Stimulated activated naive CD8-positive, alpha-beta T cell treated with anti-CD3 and anti-CD28 coated beads, Interleukin-15, Interleukin-2, amounts not matched to agents 100 ng/mL and 50 ng/mL, for 24 hours (primary cell): ENCODE measurements at regions not wholly inside any gene's neighbourhood (a gene's known extent, or its start where the extent isn't known, plus 50 kb on each side); places are given as distances from the start of the nearest gene placed in this dataset.
"Not testable (repeated sequence)": the region's sequence is repeated elsewhere in the genome, so short reads cannot be mapped to it uniquely, and the experiment has no call there.

Source experiments
- H3K27ac Mint-ChIP-seq: one replicate; pipeline ENCODE4 v1.8.0; 2021; ENCODE audit warnings: mild to moderate bottlenecking, mixed read lengths
- H3K27me3 Mint-ChIP-seq: one replicate; pipeline ENCODE4 v1.8.0; 2021; ENCODE audit warnings: mixed read lengths
- H3K36me3 Mint-ChIP-seq: one replicate; pipeline ENCODE4 v1.8.0; 2021; ENCODE audit warnings: low read depth, mixed read lengths
- H3K4me1 Mint-ChIP-seq: one replicate; pipeline ENCODE4 v1.8.0; 2021; ENCODE audit warnings: low read depth, mixed read lengths
- H3K4me3 Mint-ChIP-seq: one replicate; pipeline ENCODE4 v1.8.0; 2021; ENCODE audit warnings: mild to moderate bottlenecking, mixed read lengths
- H3K9me3 Mint-ChIP-seq: one replicate; pipeline ENCODE4 v1.8.0; 2021; ENCODE audit warnings: mixed read lengths

DNA sequence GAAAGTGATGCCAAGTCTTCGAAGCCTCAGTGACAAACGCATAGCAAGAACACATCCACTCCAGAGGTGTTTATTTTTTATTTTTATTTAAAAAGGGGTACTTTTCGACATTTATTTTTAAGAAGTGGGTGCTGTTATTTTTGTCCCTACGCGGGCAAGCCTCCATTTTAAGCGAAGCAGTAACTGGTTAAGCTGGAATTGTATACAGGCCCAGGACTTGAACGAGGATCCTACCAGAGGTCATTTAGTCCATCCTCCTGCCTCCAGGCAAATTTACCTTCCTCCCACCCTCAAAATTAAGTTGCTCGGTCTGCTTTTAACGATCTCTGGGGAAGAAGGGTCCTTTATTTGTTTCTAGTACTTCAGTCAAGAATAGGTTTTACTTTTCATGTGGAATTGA, 130.6 kb upstream of the PLEKHM1 start:
- not testable (repeated sequence) for H3K27ac Mint-ChIP-seq, H3K27me3 Mint-ChIP-seq, H3K36me3 Mint-ChIP-seq, H3K9me3 Mint-ChIP-seq, H3K4me1 Mint-ChIP-seq
- peak overlapping the region; percentile 30 for H3K4me3 Mint-ChIP-seq

- H3K36me3 Mint-ChIP-seq, H3K9me3 Mint-ChIP-seq, H3K27me3 Mint-ChIP-seq, H3K4me3 Mint-ChIP-seq, H3K4me1 Mint-ChIP-seq, H3K27ac Mint-ChIP-seq: not testable (repeated sequence)
These were observed 131.8 kb upstream of the PLEKHM1 start for GRCh38 chr17:45622295-45622694.

GRCh38 chr17:45628019-45628418, 137.5 kb upstream of the PLEKHM1 start:
- H3K27me3 Mint-ChIP-seq, result no peaks in the 10 kb centered on the region
- no peak overlapping the region for H3K4me3 Mint-ChIP-seq
- no peak overlapping the region for H3K27ac Mint-ChIP-seq
- peaks cover 4% of the 10 kb centered on the region for H3K4me1 Mint-ChIP-seq
- no peaks in the 10 kb centered on the region for H3K9me3 Mint-ChIP-seq
- peaks cover 20% of the 10 kb centered on the region for H3K36me3 Mint-ChIP-seq

- peaks cover 4% of the 10 kb centered on the region for H3K4me1 Mint-ChIP-seq
- no peak overlapping the region for H3K27ac Mint-ChIP-seq
- H3K4me3 Mint-ChIP-seq, result no peak overlapping the region
- H3K27me3 Mint-ChIP-seq, result no peaks in the 10 kb centered on the region
- H3K9me3 Mint-ChIP-seq, result no peaks in the 10 kb centered on the region
- peaks cover 35% of the 10 kb centered on the region for H3K36me3 Mint-ChIP-seq
These were observed 141.4 kb upstream of the PLEKHM1 start for GRCh38 chr17:45631941-45632340.

DNA sequence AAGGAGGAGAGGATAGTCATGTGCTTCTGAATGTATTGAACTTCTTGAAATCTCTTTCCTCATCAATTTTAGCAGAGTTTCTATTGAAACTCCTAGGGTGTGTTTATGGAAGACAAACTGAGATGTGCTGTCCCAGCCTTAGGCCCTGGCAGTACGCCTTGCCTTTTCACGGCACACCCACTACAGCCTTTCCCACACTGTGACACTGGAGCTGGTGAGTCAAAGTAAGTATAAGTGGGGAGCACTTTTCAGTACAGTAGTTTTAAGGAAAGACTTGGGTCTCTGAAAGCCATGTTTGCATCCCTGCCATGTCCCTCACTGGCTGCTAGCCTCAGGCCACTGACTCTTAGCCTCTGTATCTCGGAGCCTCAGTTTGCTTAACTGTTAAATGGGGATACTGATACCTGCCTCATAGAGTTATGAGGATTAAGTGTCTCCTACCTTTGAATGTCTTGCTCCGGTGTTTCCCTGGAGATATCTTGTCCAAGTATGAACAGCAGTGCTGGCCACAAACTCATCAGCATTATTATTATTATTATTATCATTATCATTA, 144.7 kb upstream of the CRHR1 start:
- H3K9me3 Mint-ChIP-seq, result no peaks in the 10 kb centered on the region
- H3K27ac Mint-ChIP-seq, result no peak overlapping the region
- H3K4me3 Mint-ChIP-seq, result no peak overlapping the region
- peaks cover 7% of the 10 kb centered on the region for H3K4me1 Mint-ChIP-seq
- no peaks in the 10 kb centered on the region for H3K27me3 Mint-ChIP-seq
- H3K36me3 Mint-ChIP-seq, result peaks cover 13% of the 10 kb centered on the region

DNA sequence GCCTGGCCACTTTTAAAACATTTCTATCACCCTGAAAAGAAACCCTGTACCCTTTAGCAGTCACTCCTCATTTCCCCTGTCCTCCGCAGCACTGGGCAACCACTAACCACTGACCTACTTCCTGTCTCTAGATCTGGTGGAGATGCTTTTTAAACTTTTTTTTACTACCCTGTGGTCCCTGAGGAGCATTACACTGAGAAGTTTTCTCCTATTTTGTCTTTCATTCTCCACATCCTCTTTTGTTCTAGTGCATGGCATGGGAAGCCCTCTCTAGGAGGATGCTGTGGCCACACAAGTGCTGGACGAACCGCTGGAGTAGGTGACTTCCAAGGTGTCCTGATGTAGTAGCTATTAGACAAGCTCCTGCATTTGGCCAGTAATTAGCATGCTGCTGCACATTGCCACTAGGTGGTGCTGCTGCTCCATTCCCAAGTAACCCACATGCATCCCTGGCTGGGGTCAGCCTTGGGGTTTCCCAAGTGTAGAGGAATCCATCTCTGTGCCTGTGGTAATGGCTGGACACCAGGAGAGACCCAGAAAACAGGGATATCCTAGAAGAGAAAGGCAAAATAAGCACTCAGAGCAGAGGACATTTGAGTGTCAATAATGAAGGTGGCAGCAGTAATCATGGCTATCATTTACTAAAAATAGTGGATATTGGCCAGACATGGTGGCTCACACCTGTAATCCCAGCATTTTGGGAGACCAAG, 143.8 kb upstream of the CRHR1 start:
- H3K4me1 Mint-ChIP-seq, result peaks cover 7% of the 10 kb centered on the region
- no peak overlapping the region for H3K4me3 Mint-ChIP-seq
- no peaks in the 10 kb centered on the region for H3K27me3 Mint-ChIP-seq
- H3K27ac Mint-ChIP-seq, result no peak overlapping the region
- no peaks in the 10 kb centered on the region for H3K9me3 Mint-ChIP-seq
- H3K36me3 Mint-ChIP-seq, result peaks cover 13% of the 10 kb centered on the region

DNA sequence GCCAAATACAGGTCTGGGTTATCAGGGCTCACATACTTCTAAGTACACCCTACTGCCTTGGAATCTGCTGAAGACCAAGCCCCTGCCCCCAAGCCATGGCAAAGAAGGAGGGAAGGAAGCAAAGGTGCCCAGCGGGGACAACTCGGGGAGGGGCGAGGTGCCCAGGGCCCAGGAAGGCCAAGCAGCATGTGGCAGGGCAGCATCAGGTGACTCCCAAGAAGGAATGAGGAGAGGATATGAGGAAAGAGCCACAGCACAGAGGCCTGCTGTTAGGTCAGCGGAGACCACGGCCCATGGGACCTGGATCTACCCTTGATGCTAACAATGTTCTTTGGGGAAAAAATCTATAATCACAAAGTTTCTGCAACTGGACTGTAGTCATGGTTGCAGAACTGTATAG, 142.6 kb upstream of the CRHR1 start:
- Mint-ChIP-seq H3K27me3 (peaks cover 7% of the 10 kb centered on the region), H3K4me3 (no peak overlapping the region), H3K4me1 (peaks cover 12% of the 10 kb centered on the region), H3K36me3 (peaks cover 5% of the 10 kb centered on the region), H3K9me3 (no peaks in the 10 kb centered on the region), H3K27ac (no peak overlapping the region)

DNA sequence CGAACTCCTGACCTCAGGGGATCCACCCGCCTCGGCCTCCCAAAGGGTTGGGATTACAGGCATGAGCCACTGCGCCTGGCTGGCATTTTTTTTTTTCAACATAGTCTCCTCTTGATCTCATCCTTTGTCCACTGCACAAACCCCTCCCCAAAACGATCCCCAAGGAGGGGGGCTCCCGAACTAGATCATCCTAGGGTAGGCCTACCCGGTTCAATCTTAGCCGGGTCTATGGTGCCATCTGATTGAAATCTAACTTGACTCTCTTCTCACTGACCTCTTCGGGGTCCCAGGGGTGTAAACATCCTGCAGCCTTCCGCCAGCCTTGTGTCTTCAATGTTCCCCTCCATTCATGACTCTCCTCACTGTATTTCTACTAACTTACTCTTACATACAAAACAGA, 140.5 kb upstream of the CRHR1 start:
- Mint-ChIP-seq H3K27ac (no peak overlapping the region), H3K9me3 (no peaks in the 10 kb centered on the region), H3K36me3 (peaks cover 5% of the 10 kb centered on the region), H3K4me3 (no peak overlapping the region), H3K27me3 (peaks cover 7% of the 10 kb centered on the region), H3K4me1 (peaks cover 12% of the 10 kb centered on the region)

GRCh38 chr17:45644637-45645036, 139.5 kb upstream of the CRHR1 start:
- peaks cover 12% of the 10 kb centered on the region for H3K4me1 Mint-ChIP-seq
- H3K36me3 Mint-ChIP-seq, H3K9me3 Mint-ChIP-seq, H3K27me3 Mint-ChIP-seq, H3K27ac Mint-ChIP-seq, H3K4me3 Mint-ChIP-seq: not testable (repeated sequence)

- no peaks in the 10 kb centered on the region for H3K36me3 Mint-ChIP-seq
- H3K4me1 Mint-ChIP-seq, result peaks cover 7% of the 10 kb centered on the region
- H3K4me3 Mint-ChIP-seq, result no peak overlapping the region
- H3K9me3 Mint-ChIP-seq, result no peaks in the 10 kb centered on the region
- H3K27me3 Mint-ChIP-seq, result peaks cover 7% of the 10 kb centered on the region
- H3K27ac Mint-ChIP-seq, result no peak overlapping the region
These were observed 138.8 kb upstream of the CRHR1 start for GRCh38 chr17:45645330-45645729.

- H3K4me1 Mint-ChIP-seq, result peaks cover 5% of the 10 kb centered on the region
- no peaks in the 10 kb centered on the region for H3K9me3 Mint-ChIP-seq
- H3K36me3 Mint-ChIP-seq, result no peaks in the 10 kb centered on the region
- no peak overlapping the region for H3K27ac Mint-ChIP-seq
- H3K27me3 Mint-ChIP-seq, result peaks cover 7% of the 10 kb centered on the region
- H3K4me3 Mint-ChIP-seq, result no peak overlapping the region
These were observed 137.7 kb upstream of the CRHR1 start for GRCh38 chr17:45646288-45646988.

GRCh38 chr17:45648642-45649041, 135.5 kb upstream of the CRHR1 start:
- peaks cover 7% of the 10 kb centered on the region for H3K27me3 Mint-ChIP-seq
- H3K9me3 Mint-ChIP-seq, result no peaks in the 10 kb centered on the region
- H3K4me3 Mint-ChIP-seq, result no peak overlapping the region
- H3K27ac Mint-ChIP-seq, result no peak overlapping the region
- H3K36me3 Mint-ChIP-seq, result no peaks in the 10 kb centered on the region
- peaks cover 5% of the 10 kb centered on the region for H3K4me1 Mint-ChIP-seq

GRCh38 chr17:45649796-45650195, 134.3 kb upstream of the CRHR1 start:
- no peak overlapping the region for H3K27ac Mint-ChIP-seq

GRCh38 chr17:45650561-45650960, 133.6 kb upstream of the CRHR1 start:
- peaks cover 5% of the 10 kb centered on the region for H3K4me1 Mint-ChIP-seq
- H3K36me3 Mint-ChIP-seq, result no peaks in the 10 kb centered on the region
- no peak overlapping the region for H3K27ac Mint-ChIP-seq
- no peaks in the 10 kb centered on the region for H3K9me3 Mint-ChIP-seq
- no peak overlapping the region for H3K4me3 Mint-ChIP-seq
- H3K27me3 Mint-ChIP-seq, result peaks cover 5% of the 10 kb centered on the region

More at GRCh38 chr17:45649796-45650195, 134.3 kb upstream of the CRHR1 start:
- H3K27me3 Mint-ChIP-seq, result peaks cover 7% of the 10 kb centered on the region
- H3K4me3 Mint-ChIP-seq, result no peak overlapping the region
- no peaks in the 10 kb centered on the region for H3K9me3 Mint-ChIP-seq
- peaks cover 5% of the 10 kb centered on the region for H3K4me1 Mint-ChIP-seq
- no peaks in the 10 kb centered on the region for H3K36me3 Mint-ChIP-seq

GRCh38 chr17:45651145-45651709, 132.9 kb upstream of the CRHR1 start:
- H3K27me3 Mint-ChIP-seq, result peaks cover 2% of the 10 kb centered on the region
- H3K27ac Mint-ChIP-seq, result no peak overlapping the region
- no peaks in the 10 kb centered on the region for H3K36me3 Mint-ChIP-seq
- H3K4me1 Mint-ChIP-seq, result peaks cover 3% of the 10 kb centered on the region
- no peak overlapping the region for H3K4me3 Mint-ChIP-seq
- no peaks in the 10 kb centered on the region for H3K9me3 Mint-ChIP-seq
